CD4-positive, alpha-beta T cell treated with Interleukin-12 subunit alpha and Interleukin-12 subunit beta, for 1 hour (primary cell): ENCODE measurements at regions not wholly inside any gene's neighbourhood (a gene's known extent, or its start where the extent isn't known, plus 50 kb on each side); places are given as distances from the start of the nearest gene placed in this dataset.

Experiments used
- DNase-seq: peaks from one replicate; pipeline ENCODE4 v3.0.0-alpha.2; 2020

DNA sequence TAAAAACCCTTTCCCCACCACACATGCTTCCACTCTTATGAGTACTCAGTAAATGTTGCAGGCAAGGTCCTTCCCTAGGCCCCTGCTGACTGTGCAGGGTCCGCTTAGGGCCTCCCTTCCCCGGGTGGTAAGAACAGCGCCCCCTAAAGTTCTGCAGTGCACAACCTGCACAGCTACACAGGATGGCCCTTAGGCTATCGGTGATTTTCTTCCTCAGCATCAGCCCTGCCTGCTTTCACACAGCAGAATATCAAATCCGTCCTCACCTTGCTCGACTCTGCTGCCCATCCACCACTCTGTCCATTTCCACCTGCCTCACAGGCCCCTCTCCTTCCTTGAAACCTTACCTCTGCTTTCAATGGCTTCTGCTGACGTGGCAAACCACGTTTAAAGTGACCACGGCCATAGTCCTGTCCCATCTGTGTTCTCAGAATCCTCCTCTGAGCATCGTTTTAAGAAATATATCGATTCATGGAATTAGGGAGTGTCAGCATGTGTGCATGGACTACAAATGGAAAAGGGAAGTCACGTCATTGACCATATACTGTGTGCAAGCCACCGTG lies 51.4 kb upstream of the TMEM132E start:
- no peak for DNase-seq

DNA sequence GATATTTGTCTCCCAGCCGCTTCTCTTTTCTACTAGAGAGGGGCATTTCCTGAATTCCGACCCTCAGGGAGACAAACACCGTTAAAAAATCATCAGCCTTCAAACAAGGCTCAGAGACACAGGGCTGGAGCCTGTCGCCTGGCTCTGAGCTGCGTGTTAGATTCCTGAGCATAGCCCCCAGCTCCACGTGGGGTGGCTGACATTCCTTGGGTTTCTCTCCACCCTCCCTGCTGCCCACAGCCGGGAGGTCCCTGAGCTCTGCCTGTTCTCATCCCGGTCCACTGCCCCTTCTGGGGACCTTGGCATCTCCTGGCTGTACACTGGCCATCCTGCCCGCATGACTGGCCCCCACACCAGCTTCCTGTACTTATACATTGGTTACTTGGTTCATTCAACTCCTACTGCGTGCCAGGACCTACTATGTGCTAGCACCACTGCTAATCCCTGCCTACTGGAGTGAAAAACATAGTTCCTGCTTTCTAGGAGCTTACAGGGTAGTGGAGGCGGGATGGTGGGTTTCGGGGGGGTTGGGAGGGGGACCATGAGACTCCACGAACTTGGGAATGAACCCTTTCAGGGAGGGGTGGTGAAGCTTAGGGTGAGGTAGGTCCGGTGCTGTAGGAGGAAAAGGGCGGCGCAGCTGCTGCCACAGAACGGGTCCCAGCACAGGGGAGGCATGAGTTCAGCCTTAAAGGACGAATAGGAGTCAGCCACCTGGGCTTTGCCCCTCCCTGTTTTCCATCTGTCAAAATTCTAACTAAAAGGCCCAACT lies 52.1 kb upstream of the TMEM132E start:
- no peak for DNase-seq

DNA sequence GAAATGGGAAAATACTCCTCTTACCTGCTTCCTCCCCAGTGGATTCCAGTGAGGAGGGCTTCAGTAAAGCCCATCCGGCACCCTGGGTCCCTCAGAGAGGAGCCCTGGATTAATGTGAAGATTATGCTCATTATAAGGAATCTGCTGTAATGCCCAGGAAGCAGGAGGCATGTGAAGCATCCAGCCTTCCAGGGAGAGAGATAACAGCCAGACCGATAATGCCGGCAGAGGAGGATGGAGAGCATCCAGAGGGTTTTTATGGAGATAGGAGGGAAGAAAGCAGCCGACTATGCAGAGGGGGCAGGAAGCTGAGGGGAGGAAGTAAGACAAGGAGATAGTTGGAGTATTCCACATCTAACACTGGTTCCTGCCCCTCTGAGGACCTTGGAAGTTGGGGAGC lies 53.7 kb upstream of the TMEM132E start:
- no peak for DNase-seq

DNA sequence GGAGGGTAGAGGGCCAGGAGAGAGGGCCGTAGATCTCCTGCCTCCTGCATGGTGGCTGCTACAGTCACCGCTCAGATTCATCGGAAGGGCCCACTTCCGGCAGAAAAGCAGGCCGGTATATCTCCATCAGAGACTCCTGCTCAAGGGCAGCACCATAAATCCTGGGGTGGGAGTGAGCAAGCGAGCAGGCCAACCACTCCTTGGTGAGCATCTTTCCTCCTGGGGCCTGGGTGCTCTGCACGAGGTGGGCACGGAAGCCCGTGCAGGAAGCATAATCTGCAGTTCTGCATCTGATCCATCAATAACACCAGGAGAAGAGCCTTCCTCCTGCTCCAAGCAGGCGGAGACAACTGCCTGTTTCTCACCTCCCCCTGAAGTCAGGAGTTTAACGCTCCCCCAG lies 57.4 kb upstream of the TMEM132E start:
- no peak for DNase-seq

DNA sequence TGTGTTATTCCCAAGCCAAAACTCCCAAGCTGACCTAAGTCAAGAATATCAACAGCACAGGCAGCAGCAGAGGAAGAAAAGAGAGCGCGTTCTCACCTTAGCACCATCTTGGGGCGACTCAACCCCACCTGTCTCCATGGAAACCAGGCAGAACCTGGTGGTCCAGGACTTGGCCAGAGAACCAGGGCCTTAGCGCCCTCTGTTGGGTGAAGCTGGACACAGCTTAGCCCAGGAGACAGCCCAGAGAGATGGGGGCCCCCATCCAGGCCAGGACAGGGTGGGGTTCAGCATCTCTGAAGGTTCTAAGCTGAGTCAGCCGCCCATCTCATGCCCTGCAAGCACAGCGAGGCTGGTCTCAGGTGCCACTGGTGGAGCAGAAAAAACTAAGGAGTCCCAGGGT lies 60.1 kb upstream of the TMEM132E start:
- no peak for DNase-seq

DNA sequence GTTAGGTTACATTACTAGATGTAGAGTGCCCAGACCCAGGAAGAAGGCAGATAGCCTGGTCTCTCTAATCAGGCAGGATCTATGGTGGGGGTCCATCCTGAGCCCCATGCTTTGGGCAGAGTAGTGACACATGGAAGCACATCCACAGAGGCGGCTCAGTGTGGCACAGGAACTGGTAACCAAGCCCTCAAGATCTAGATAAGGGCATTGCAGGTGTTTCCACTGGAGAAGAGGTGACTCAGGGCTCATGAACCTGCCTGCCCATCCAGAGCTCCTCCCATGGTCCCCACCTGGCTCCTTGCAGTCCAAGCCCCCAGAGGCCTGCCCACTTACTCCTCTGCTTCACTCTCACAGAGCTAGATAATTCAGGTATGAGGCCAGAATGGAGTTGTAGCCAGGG lies 62.0 kb upstream of the TMEM132E start:
- DNase-seq, result no peak

DNA sequence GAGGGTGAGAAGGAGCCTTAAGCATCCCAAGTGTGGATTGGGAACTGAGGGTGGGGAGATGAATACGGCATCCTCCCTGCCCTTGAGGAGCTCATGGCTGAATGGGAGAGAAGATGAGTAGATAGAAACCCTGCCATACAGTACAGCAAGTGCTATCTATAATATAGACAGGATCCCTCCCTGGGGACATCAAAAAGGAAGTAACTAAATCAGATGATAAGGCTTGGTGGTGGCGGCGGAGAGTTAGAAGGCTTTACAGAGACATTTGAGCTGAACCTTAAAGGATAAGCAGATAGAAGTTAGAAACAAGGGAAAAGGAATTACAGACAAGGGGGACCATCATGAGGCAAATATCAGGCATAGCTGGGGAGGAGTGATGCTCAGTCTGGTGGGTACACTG lies 67.5 kb upstream of the TMEM132E start:
- DNase-seq, result no peak

DNA sequence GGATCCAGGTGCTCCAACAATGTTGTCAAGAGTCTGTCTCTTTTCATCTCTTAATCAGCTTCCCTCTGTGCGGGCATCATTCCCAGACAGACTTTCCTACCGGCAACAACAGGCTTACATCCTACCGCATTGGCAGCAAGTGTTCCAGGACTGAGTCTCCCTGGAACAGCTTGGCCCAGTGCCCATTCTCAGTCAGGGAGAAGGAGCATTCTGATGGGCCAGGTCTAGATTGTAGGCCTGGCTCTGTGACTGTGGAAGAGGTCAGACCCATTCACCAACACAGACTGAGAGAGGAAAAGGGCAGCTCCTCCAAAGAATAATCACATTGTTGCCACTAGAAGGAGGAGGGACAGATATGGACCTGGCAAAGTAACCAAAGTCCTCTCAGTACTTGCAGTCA lies 68.1 kb upstream of the TMEM132E start:
- no peak for DNase-seq

DNA sequence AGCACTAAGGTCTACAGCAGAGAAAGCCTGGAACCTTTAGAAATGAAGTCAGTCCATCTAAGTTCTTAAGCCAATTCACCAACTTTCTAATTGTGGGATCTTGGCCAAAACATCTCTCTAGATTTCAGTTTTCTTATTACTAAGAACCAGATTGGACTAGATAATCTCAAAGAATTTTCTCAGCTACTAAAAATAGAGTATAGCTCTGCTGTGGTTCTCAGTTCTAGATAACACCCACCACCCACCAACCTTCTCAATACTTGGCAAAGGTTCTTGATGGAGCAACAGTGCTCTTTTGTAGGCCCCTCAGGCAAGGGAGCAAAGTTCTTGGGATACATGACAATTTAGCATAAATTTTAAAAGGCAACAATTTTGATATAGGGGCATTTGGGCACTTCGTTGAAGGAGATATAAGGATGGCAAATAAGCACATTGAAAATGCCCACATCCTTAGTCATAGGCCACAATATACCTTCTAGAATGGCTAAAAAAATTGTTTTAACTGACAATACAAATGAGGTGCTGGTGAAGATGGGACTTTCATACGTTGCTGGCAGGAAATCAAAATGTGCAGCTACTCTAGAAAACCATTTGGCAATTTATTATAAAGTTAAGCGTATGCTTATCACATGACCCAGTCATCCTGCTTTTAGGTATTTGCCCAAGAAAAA lies 74.4 kb upstream of the TMEM132E start:
- DNase-seq, result no peak

DNA sequence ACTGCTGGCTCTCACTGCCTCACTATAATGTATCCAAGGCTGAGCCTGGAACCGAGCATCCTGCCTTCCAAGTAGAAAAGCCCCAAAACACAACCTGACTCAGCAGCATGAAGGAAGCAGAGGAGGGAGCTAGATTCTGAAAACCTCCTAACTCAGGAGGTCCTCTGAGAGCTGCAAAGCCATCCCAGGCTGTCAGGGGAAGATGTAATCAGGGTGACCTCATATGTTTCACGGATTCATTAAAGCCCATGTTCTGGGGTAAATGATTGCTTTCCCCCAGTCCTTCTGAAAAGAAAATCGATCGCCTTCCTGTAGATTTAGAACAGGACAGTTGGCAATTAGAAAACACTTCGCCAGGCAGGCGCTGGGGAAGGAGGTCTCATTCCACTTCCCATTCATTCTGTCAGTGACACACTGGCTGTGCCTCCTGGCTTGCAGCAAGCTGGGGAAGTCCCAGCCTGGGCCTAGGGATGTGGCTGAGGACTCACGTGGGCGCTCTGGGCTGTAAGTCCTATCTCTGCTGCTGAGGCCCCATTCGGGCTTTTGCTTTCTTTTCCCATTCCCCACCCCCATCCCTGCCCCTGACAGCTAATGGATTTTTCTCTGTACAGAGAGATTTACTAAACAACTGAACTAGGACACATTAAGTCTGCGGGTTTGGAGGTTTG lies 75.7 kb upstream of the TMEM132E start:
- no peak for DNase-seq

DNA sequence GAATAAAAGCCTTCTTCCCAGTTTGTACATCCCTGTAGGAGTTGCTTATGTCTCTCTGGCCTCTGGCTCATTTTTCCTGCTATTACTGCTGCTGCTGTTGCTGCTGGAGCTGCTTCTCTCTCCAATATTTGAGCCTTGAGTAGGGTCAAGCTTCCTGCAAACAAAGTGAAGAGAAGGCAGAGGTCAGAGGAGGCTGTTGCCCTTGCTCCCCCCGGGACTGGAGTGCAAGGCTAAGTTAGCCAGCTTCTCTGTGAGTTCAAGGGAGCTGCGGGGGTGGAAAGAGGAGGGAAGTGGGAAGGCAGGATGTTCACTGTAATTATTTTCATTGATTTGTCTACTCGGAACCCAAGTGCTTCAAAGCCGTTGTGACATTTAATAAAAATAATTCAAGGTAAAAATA lies 77.0 kb upstream of the TMEM132E start:
- DNase-seq, result no peak

DNA sequence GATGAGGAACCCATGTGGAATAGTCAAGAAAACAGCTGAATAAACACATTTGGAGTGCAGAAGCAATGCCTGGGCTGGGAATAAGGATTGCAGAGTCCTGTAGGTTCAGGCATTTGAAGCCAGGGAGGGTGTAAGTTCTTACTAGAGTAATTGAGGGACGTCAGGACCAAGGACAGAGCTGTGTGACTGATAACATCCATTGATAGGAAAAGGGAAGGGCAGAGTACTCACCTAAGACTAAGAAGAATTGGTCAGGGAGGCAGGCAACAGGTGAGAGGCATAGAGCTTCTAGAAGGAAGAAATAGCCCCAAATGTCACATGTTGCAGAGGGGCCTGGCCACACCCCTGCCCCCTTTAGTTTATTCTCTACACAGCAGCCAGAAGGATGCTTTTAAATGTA lies 79.8 kb upstream of the TMEM132E start:
- no peak for DNase-seq

DNA sequence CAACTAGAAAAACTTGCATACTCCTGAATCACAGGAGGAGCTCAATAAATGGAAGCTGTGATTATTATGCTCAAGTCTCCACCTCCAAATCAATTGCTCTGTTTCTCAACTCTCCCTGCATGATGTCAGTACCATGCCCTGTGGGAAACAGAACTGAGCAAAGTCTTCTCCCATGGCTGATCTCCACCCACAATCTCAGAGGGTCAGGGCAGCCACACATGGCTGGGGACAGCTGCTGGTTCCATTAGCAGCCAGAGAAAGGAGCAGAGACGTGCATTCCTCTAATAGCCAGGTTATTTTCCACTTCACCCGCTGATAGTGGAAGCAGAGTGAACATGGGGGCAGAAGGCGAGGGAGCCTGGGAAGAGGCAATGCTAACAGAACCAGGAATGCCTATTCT lies 85.5 kb upstream of the TMEM132E start:
- no peak for DNase-seq

DNA sequence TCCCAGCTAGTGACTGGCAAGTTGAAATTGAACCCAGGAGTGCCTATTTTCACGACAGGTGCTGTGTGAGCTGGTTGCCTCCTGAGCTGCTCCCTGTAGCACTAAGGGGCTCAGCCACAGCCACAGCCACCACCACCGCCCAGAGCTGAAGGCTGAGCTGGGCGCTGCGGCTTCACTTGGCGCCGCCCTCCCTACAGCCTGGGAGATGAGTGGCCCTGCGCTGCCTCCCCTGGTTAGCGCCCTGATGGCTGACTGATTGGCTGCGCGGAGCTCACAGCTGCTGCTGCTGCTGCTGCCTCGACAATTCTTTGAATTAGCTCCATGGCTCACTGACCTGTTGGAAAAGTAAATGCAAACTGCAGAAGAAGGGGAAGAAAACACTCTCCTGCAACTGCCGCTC lies 91.8 kb upstream of the TMEM132E start:
- DNase-seq, result no peak

DNA sequence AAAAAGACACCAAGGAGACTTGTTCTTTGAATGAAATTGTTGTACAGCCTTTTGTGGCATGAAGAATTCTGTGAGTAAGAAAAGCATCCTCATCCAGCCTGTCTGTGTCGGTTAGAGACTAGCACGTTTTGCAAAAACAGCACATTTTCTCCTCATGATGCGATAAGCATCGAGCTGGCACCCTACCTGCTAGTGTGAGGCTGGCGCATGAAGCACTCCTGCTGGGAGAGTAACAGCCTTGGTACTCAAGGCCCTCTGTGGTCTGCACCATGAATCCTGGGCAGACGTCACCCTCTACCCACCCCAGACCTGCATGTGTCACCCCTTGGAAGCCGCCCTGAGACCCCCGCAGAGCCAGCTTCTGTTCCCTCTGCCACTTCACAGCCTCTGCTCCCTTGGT lies 92.6 kb upstream of the TMEM132E start:
- DNase-seq, result no peak

DNA sequence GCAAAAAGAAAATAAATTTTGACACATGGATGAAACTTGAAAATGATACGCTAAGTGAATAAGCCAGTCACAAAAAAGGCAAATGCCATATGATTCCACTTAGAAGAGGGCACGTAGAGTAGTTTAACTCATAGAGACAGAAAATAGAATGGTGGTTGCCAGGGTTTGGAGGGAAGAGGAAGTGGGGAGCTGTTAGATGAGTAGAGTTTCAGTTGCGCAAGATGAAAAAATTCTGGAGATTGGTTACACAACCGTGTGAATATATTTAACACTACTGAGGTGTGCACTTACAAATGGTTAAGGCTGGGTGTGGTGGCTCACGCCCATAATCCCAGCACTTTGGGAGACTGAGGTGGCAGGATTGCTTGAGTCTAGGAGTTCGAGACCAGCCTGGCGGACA lies 93.4 kb upstream of the TMEM132E start:
- DNase-seq, result no peak

DNA sequence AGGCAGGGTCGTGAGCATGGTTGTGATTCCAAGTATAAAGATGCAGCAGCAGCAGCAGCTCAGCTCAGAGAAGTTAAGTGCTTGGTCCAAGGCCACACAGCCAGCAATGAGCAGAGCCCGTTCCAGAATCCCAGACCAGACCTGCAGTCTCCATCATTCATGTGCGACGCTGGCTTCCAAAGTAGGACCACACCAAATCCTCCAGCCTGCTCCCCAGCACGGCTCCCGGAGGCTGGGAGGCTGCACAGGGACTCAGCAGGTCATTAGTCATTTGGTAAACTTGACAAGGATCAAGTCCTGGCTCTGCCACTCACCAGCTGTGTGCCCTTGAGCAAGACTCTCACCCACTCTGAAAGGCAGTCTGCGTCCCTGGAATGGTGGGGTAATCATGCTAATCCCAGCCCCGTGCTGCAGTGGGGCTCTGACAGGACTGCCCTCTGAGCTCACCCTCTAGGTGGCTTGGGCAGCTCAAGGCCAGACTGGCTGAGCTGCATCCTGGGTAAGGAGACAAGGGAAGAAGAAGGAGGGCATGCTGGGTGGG lies 95.1 kb upstream of the TMEM132E start:
- no peak for DNase-seq

DNA sequence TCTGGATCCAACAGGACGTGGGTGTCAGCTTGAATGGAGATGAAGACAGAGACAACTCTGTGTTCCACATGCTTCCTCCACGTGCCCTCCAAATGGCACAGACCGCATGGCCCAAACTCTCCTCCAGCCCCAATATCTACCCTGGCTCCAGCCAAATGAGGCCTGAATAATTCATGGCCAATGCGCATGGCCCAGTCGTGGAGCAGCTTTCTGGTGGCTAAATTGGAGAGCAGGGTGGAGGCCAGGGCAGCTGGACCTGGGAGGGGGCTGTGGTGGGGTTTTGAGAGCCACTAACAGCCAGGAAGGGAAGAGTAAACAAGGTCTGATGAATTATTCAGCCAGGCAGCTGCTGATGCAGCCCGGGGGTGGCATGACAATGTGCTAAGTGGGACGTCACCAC lies 96.7 kb upstream of the TMEM132E start:
- no peak for DNase-seq

DNA sequence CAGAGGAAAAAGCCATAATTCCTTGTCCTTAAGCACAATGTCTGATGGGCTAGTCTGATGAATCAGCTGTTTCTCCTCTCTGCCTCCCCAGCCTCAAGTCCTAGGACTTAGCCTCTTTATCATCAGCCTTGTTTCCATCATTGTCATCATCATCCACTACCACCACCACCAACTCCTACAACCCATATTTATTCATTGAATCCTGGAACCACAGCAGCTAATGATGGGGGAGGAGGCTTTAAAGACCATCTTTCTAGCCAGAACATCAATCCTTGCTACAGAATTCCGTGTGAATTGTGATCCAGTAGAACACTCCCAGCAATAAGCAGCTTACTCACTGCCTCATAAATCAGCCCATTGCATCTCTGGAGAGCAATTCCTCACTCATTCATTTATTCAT lies 97.6 kb upstream of the TMEM132E start:
- DNase-seq, result no peak

DNA sequence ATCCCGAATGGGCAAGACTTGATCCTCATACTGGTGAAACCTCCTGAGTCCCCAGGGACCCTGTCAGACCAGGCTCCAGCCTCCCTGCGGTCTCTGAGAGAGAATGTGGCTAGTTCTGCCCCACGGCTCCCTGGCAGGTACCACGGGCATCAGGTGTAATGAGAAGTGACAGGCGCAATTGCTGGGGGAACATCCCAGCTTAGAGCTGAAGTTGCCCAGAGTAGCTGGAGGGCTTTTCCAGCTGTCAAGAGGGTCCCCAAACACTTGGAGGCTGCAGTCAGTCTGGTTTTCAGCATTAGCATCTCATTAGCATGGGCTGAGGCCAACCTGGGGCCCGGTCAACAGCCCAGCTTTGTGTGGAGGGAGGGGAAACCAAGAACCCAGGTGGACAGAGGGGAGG lies 100.0 kb upstream of the TMEM132E start:
- no peak for DNase-seq

DNA sequence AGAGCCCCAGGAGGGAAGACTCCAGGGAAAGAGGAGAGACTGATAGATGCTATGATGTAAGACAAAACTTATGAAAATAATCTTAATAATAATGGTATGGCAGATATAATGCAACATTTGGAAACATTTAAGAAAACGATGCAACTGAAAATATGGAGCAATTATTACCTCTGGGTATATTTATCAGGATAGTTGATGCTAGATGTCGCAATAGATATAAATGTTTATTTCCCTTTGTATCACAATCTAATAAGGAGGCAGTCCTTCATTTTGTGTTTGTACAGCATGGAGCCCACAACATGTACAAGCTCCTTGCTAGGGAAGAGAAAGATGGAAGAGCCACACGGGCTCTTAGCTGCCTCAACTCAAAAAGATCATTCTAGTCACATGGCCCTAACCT lies 101.1 kb upstream of the TMEM132E start:
- DNase-seq, result no peak

DNA sequence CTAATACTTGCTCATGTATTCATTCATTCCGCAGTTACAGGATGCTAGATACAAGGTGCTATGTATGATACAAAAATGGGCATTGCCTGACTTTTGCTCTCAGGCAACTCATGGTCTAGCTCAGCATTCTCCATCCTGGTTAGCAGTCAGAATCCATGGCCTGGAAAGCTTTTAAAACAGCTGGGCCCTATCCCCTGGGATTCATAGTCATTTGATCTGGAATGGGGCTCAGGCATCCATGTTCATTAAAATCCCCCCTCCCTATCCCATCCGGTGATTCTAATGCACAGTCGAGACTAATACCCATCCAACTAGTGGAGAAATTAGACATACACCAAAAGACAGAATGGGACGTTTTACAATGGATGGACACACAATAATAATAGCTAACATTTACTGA lies 104.1 kb upstream of the TMEM132E start:
- no peak for DNase-seq

DNA sequence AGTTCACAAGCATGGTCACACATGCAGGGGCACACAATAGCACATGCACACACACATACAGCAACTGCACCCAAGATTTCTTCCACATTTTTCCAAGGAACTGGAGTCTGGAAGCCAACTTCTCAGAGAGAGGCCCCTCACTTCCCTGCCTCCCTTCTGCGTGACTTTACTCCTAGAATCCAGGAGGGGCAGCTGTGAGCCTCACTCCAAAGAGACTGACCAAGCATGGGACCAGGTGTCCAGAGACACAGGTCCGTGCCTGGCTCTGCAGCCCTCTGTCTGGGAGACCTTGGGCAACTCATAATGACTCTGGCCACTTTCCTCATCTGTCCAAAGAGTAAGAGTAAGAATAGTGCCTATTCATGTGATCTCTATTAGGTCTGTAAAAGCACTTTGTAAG lies 104.7 kb upstream of the TMEM132E start:
- DNase-seq, result no peak

DNA sequence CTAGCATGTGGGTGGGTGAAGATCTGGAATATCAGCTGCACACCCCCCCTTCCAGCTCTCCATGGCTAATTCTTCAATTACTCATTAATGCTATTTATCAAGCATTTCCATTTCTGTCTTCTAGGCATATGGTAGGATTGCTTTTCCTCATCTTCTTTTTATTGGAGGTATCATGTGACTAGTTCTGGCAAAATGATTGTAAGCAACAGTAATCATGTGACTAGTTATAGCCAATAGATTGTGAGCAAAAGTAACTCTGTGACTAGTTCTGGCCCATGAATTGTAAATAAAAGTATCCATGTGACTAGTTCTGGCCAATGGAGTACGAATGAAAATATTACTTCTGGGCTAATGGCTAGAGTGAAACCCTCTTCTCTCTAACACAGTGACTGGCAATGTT lies 107.0 kb upstream of the TMEM132E start:
- DNase-seq, result no peak
